H9 (cell line): ENCODE measurements at regions not wholly inside any gene's neighbourhood (a gene's known extent, or its start where the extent isn't known, plus 50 kb on each side); places are given as distances from the start of the nearest gene placed in this dataset.

Experiments
- DNase-seq: peaks from one replicate; pipeline ENCODE4 v3.0.0-alpha.2; 2017
- H2AFZ ChIP-seq: one replicate; pipeline ENCODE4 v1.6.1; 2013; ENCODE audit warnings: mild to moderate bottlenecking, low read length, control low read depth, moderate library complexity
- H2AK5ac ChIP-seq: 2 replicates; pipeline ENCODE4 v1.6.1; 2013; ENCODE audit warnings: low read length, control low read depth, mixed read lengths; ENCODE audit not compliant: insufficient read length
- H2BK120ac ChIP-seq: one replicate; pipeline ENCODE4 v1.6.1; 2013; ENCODE audit warnings: low read depth, mild to moderate bottlenecking, low read length, control low read depth, inconsistent platforms; ENCODE audit not compliant: poor library complexity, severe bottlenecking
- H2BK12ac ChIP-seq: 2 replicates; pipeline ENCODE4 v1.6.1; 2013; ENCODE audit warnings: low read length, control low read depth, mixed read lengths, low read depth; ENCODE audit not compliant: insufficient read length
- H2BK15ac ChIP-seq: 2 replicates; pipeline ENCODE4 v1.6.1; 2013; ENCODE audit warnings: low read depth, low read length, control low read depth
- H2BK20ac ChIP-seq: one replicate; pipeline ENCODE4 v1.6.1; 2013; ENCODE audit warnings: low read depth, mild to moderate bottlenecking, low read length, control low read depth, inconsistent platforms; ENCODE audit not compliant: poor library complexity, severe bottlenecking
- H2BK5ac ChIP-seq: 2 replicates; pipeline ENCODE4 v1.6.1; 2013; ENCODE audit warnings: low read length, control low read depth, mixed read lengths; ENCODE audit not compliant: insufficient read length
- H3K14ac ChIP-seq: 2 replicates; pipeline ENCODE4 v1.6.1; 2013; ENCODE audit warnings: low read length, control low read depth; ENCODE audit not compliant: insufficient read depth
- H3K18ac ChIP-seq: 2 replicates; pipeline ENCODE4 v1.6.1; 2013; ENCODE audit warnings: low read depth, mild to moderate bottlenecking, mixed read lengths, low read length, control low read depth; ENCODE audit not compliant: insufficient read length
- H3K23ac ChIP-seq: 2 replicates; pipeline ENCODE4 v1.6.1; 2013; ENCODE audit warnings: low read length, control low read depth, mixed read lengths, low read depth; ENCODE audit not compliant: insufficient read length
- H3K23me2 ChIP-seq: 2 replicates; pipeline ENCODE4 v1.6.1; 2013; ENCODE audit warnings: low read depth, mild to moderate bottlenecking, mixed read lengths, low read length, control low read depth; ENCODE audit not compliant: insufficient read length, poor library complexity, severe bottlenecking
- H3K27ac ChIP-seq: 2 replicates; pipeline ENCODE4 v1.5.1; 2013; ENCODE audit warnings: low read length, control low read depth, mixed read lengths, low read depth; ENCODE audit not compliant: insufficient read length
- H3K27me3 ChIP-seq: 2 replicates; pipeline ENCODE4 v1.6.1; 2013; ENCODE audit warnings: low read length, control low read depth, inconsistent platforms; ENCODE audit not compliant: insufficient read depth
- H3K4ac ChIP-seq: 2 replicates; pipeline ENCODE4 v1.6.1; 2013; ENCODE audit warnings: low read depth, mild to moderate bottlenecking, control low read depth, inconsistent platforms, low read length, moderate library complexity
- H3K4me1 ChIP-seq: 2 replicates; pipeline ENCODE4 v1.6.1; 2013; ENCODE audit warnings: low read length, control low read depth, inconsistent platforms; ENCODE audit not compliant: insufficient read depth
- H3K4me2 ChIP-seq: 2 replicates; pipeline ENCODE4 v1.6.1; 2013; ENCODE audit warnings: low read length, control low read depth, mixed read lengths; ENCODE audit not compliant: insufficient read length, insufficient read depth
- H3K56ac ChIP-seq: 2 replicates; pipeline ENCODE4 v1.6.1; 2013; ENCODE audit warnings: low read depth, mild to moderate bottlenecking, mixed read lengths, low read length, control low read depth; ENCODE audit not compliant: insufficient read length
- H3K79me1 ChIP-seq: 2 replicates; pipeline ENCODE4 v1.6.1; 2013; ENCODE audit warnings: low read depth, mild to moderate bottlenecking, moderate library complexity, low read length, control low read depth, inconsistent platforms; ENCODE audit not compliant: insufficient read depth, poor library complexity, severe bottlenecking
- H3K79me2 ChIP-seq: 2 replicates; pipeline ENCODE4 v1.6.1; 2013; ENCODE audit warnings: low read length, control low read depth, inconsistent platforms; ENCODE audit not compliant: insufficient read depth
- H3K9ac ChIP-seq: 2 replicates; pipeline ENCODE4 v1.6.1; 2013; ENCODE audit warnings: low read length, control low read depth, mixed read lengths; ENCODE audit not compliant: insufficient read length; ENCODE audit errors: extremely low read depth
- H3K9me3 ChIP-seq: one replicate; pipeline ENCODE4 v1.6.1; 2013; ENCODE audit warnings: low read depth, low read length, inconsistent platforms; ENCODE audit not compliant: control insufficient read depth
- H3T11ph ChIP-seq: one replicate; pipeline ENCODE4 v1.6.1; 2013; ENCODE audit warnings: mild to moderate bottlenecking, low read length, control low read depth, inconsistent platforms
- H4K20me1 ChIP-seq: one replicate; pipeline ENCODE4 v1.6.1; 2013; ENCODE audit not compliant: control insufficient read depth, insufficient read length, insufficient read depth
- H4K5ac ChIP-seq: 2 replicates; pipeline ENCODE4 v1.6.1; 2013; ENCODE audit warnings: low read depth, mild to moderate bottlenecking, mixed read lengths, low read length, control low read depth; ENCODE audit not compliant: insufficient read length
- H4K8ac ChIP-seq: replicated peaks from 2 replicates; pipeline ENCODE4 v1.6.1; 2013; ENCODE audit warnings: low read length, control low read depth, mixed read lengths, low read depth; ENCODE audit not compliant: insufficient read length
- H4K91ac ChIP-seq: 2 replicates; pipeline ENCODE4 v1.6.1; 2013; ENCODE audit warnings: low read depth, mild to moderate bottlenecking, moderate library complexity, mixed read lengths, low read length, control low read depth; ENCODE audit not compliant: insufficient read length
- H3K27ac Mint-ChIP-seq, 3 experiments: 2 replicates in 2 of 3; 3 replicates in 1 of 3; pipeline ENCODE4 v1.8.0; 2020 to 2021; ENCODE audit warnings: mixed read lengths in 3 of 3, mild to moderate bottlenecking in 1 of 3, moderate library complexity in 1 of 3
- H3K27me3 Mint-ChIP-seq: 2 replicates; pipeline ENCODE4 v1.8.0; 2021; ENCODE audit warnings: low read depth, mild to moderate bottlenecking, moderate library complexity, mixed read lengths
- H3K36me3 Mint-ChIP-seq, 3 experiments: 2 replicates in 2 of 3; 3 replicates in 1 of 3; pipeline ENCODE4 v1.8.0; 2020 to 2021; ENCODE audit warnings: low read depth in 3 of 3, mixed read lengths in 3 of 3; ENCODE audit not compliant: insufficient read depth in 1 of 3
- H3K4me1 Mint-ChIP-seq, 2 experiments: 2 replicates each; pipeline ENCODE4 v1.8.0; 2020; ENCODE audit warnings: mixed read lengths in 2 of 2
- H3K4me3 Mint-ChIP-seq, 2 experiments: 2 replicates in 1 of 2; 3 replicates in 1 of 2; pipeline ENCODE4 v1.8.0; 2020 to 2021; ENCODE audit warnings: mild to moderate bottlenecking in 2 of 2, mixed read lengths in 2 of 2, moderate library complexity in 1 of 2
- H3K9me3 Mint-ChIP-seq, 2 experiments: 2 replicates in 1 of 2; 3 replicates in 1 of 2; pipeline ENCODE4 v1.8.0; 2020; ENCODE audit warnings: mild to moderate bottlenecking in 2 of 2, mixed read lengths in 2 of 2, moderate library complexity in 1 of 2
- WGBS: extraction: QIAGEN DNeasy Blood & Tissue Kit; methylation state at CpG from one replicate; pipeline ENCODE4 v1.1.7; 2013; ENCODE audit warnings: missing lambda C conversion rate, low lambda C conversion rate, mixed read lengths; ENCODE audit not compliant: insufficient read length; ENCODE audit errors: extremely low coverage; 5-methylcytosine and 5-hydroxymethylcytosine counted together
- TF ChIP-seq, protein P1 (sequence below): fragments of 200-600 bp; sonication (generic); conservative IDR thresholded peaks from 3 replicates; pipeline ENCODE4 v1.8.0; 2021; ENCODE audit warnings: antibody characterized with exemption, mild to moderate bottlenecking

DNA sequence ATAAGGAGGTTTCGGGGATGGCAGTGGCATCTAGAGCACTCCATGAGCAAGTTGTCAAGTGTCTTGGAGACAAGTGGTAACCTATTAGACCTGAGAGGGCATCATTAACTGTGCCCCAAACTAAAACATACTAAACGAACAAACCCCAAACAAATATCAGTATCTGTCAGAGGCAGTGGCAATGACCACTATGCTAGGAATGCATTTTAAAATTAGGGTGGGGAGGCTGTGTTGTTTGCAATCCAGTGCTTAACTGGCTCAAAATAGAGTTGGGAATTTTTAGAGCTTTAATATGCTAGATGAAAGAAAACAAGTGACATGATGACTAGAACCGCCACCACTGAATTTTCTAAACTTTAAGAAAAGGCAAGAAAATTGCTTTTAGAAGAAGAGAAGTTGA lies 51.8 kb upstream of the TPRG1 start:
- H4K91ac ChIP-seq, result no peak overlapping the region
- no peak overlapping the region for H2BK20ac ChIP-seq
- H3K9ac ChIP-seq, result no peak overlapping the region
- TF ChIP-seq, protein P1, sequence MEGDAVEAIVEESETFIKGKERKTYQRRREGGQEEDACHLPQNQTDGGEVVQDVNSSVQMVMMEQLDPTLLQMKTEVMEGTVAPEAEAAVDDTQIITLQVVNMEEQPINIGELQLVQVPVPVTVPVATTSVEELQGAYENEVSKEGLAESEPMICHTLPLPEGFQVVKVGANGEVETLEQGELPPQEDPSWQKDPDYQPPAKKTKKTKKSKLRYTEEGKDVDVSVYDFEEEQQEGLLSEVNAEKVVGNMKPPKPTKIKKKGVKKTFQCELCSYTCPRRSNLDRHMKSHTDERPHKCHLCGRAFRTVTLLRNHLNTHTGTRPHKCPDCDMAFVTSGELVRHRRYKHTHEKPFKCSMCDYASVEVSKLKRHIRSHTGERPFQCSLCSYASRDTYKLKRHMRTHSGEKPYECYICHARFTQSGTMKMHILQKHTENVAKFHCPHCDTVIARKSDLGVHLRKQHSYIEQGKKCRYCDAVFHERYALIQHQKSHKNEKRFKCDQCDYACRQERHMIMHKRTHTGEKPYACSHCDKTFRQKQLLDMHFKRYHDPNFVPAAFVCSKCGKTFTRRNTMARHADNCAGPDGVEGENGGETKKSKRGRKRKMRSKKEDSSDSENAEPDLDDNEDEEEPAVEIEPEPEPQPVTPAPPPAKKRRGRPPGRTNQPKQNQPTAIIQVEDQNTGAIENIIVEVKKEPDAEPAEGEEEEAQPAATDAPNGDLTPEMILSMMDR, result no peak
- H3K56ac ChIP-seq, result no peak overlapping the region
- no peak overlapping the region for H4K8ac ChIP-seq
- no peak overlapping the region for H3K4ac ChIP-seq
- no peak overlapping the region for H3K27ac Mint-ChIP-seq
- H3K9me3 ChIP-seq, result peaks cover 6% of the 10 kb centered on the region
- H3K27me3 Mint-ChIP-seq, result no peaks in the 10 kb centered on the region
- no peak overlapping the region for H2BK15ac ChIP-seq
- H3K9me3 Mint-ChIP-seq, result peaks cover 9 to 12% of the 10 kb centered on the region in 2 experiments
- no CpG with 5 or more reads among the region's 3 CpGs for WGBS
- H3K4me3 Mint-ChIP-seq, result no peak overlapping the region
- no peak for DNase-seq
- no peak overlapping the region for H3K27ac ChIP-seq
- no peak overlapping the region for H4K5ac ChIP-seq
- H3K4me1 ChIP-seq, result no peaks in the 10 kb centered on the region
- H3K4me2 ChIP-seq, result no peak overlapping the region
- no peaks in the 10 kb centered on the region for H3K79me2 ChIP-seq
- H3K14ac ChIP-seq, result no peak overlapping the region
- no peak overlapping the region for H3K23ac ChIP-seq
- no peaks in the 10 kb centered on the region for H3K23me2 ChIP-seq
- 0 out of 4 replicates have a peak, but pooled peaks cover 0 to 2% of the 10 kb centered on the region in 2 experiments for H3K4me1 Mint-ChIP-seq
- no peak overlapping the region for H2BK5ac ChIP-seq
- no peak overlapping the region for H2BK120ac ChIP-seq
- H3K27me3 ChIP-seq, result no peaks in the 10 kb centered on the region
- no peak overlapping the region for H2AFZ ChIP-seq
- H2AK5ac ChIP-seq, result no peak overlapping the region
- peaks cover 0 to 17% (median 3%) of the 10 kb centered on the region in 3 experiments; a peak in 5 of 7 replicates for H3K36me3 Mint-ChIP-seq
- no peak overlapping the region for H3T11ph ChIP-seq
- H2BK12ac ChIP-seq, result no peak overlapping the region
- no peaks in the 10 kb centered on the region for H4K20me1 ChIP-seq
- no peak overlapping the region for H3K18ac ChIP-seq
- no peaks in the 10 kb centered on the region for H3K79me1 ChIP-seq
